DND-41 (cell line): ENCODE measurements at regions not wholly inside any gene's neighbourhood (a gene's known extent, or its start where the extent isn't known, plus 50 kb on each side); places are given as distances from the start of the nearest gene placed in this dataset.

Experiments
- ATAC-seq: fragments of 200-7000 bp; cut with Tn5 transposase; 3 replicates; pipeline ENCODE4 v1.9.1; 2021; ENCODE audit warnings: low read depth; ENCODE audit not compliant: insufficient read depth
- DNase-seq: peaks from one replicate; pipeline ENCODE4 v3.0.0-alpha.2; 2020
- H2AFZ ChIP-seq: 2 replicates; pipeline ENCODE4 v1.6.0; 2012; ENCODE audit warnings: low read depth, low read length
- H3K27ac ChIP-seq: 2 replicates; pipeline ENCODE4 v1.5.1; 2012; ENCODE audit warnings: low read length, inconsistent platforms
- H3K27me3 ChIP-seq: fragments of 200-600 bp; sonication (generic); 2 replicates; pipeline ENCODE4 v1.6.0; 2012; ENCODE audit warnings: low read length, mild to moderate bottlenecking, inconsistent platforms; ENCODE audit not compliant: insufficient read depth, poor library complexity
- H3K36me3 ChIP-seq: 2 replicates; pipeline ENCODE4 v1.5.1; 2012; ENCODE audit warnings: low read length, inconsistent platforms; ENCODE audit not compliant: insufficient read depth
- H3K4me1 ChIP-seq: 2 replicates; pipeline ENCODE4 v1.5.1; 2012; ENCODE audit warnings: mild to moderate bottlenecking, low read length; ENCODE audit not compliant: insufficient read depth
- H3K4me2 ChIP-seq: 2 replicates; pipeline ENCODE4 v1.6.0; 2012; ENCODE audit warnings: mild to moderate bottlenecking, moderate library complexity, low read length, inconsistent platforms; ENCODE audit not compliant: insufficient read depth
- H3K4me3 ChIP-seq, 2 experiments: fragments of 200-600 bp in 1 of 2; shearing (Covaris generic) in 1 of 2; 2 replicates each; pipeline ENCODE4 v1.5.1; 2012 to 2016; ENCODE audit warnings: inconsistent platforms in 2 of 2, low read length in 2 of 2, mild to moderate bottlenecking in 2 of 2, low read depth in 1 of 2, moderate library complexity in 1 of 2
- H3K79me2 ChIP-seq: 2 replicates; pipeline ENCODE4 v1.6.0; 2012; ENCODE audit warnings: low read length, inconsistent platforms; ENCODE audit not compliant: insufficient read depth
- H3K9ac ChIP-seq: 2 replicates; pipeline ENCODE4 v1.6.0; 2012; ENCODE audit warnings: low read depth, mild to moderate bottlenecking, inconsistent platforms, low read length, moderate library complexity
- H3K9me3 ChIP-seq: 2 replicates; pipeline ENCODE4 v1.5.1; 2012; ENCODE audit warnings: low read length, moderate library complexity, mild to moderate bottlenecking, inconsistent platforms; ENCODE audit not compliant: insufficient read depth, severe bottlenecking
- H4K20me1 ChIP-seq: 2 replicates; pipeline ENCODE4 v1.6.0; 2012; ENCODE audit warnings: low read length; ENCODE audit not compliant: insufficient read depth
- CTCF ChIP-seq: IDR thresholded peaks from 2 replicates; pipeline ENCODE4 v1.5.1; 2012; ENCODE audit warnings: borderline replicate concordance, low read length, moderate library complexity, mild to moderate bottlenecking; ENCODE audit not compliant: poor library complexity, severe bottlenecking; ENCODE audit errors: extremely low read depth
- EZH2 ChIP-seq: IDR thresholded peaks from 3 replicates; pipeline ENCODE4 v1.6.1; 2012; ENCODE audit warnings: borderline replicate concordance, low read depth, mild to moderate bottlenecking, moderate library complexity, low read length, inconsistent platforms; ENCODE audit not compliant: severe bottlenecking

DNA sequence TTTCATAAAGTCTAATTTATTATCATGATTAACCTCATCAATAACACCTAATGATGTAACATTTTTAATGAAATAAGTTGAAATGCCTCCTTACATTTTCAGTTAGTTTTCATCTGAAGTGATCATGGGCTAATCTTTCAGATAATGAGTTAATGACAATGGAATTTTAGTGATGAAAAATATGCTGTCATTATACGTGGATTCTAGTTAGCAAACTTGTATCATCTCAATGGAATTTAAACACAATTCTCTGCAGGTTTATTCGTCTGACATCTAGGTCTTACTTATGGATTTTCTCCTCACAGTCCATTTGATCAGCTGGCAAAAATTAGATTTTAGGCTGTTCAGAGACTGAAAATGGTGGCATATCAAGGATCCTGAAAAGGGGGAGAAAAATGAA lies 885.0 kb downstream of the SLC4A3 start:
- Histone ChIP-seq H3K27me3 (no peaks in the 10 kb centered on the region), H3K27ac (no peak overlapping the region), H4K20me1 (no peaks in the 10 kb centered on the region), H2AFZ (no peak overlapping the region), H3K4me3 (no peak overlapping the region), H3K79me2 (no peaks in the 10 kb centered on the region), H3K4me1 (no peaks in the 10 kb centered on the region), H3K9ac (no peak overlapping the region), H3K4me2 (no peak overlapping the region), H3K36me3 (no peaks in the 10 kb centered on the region), H3K9me3 (no peaks in the 10 kb centered on the region)
- TF ChIP-seq CTCF (no peak), EZH2 (no peak)
- ATAC-seq (no peak), DNase-seq (no peak)

DNA sequence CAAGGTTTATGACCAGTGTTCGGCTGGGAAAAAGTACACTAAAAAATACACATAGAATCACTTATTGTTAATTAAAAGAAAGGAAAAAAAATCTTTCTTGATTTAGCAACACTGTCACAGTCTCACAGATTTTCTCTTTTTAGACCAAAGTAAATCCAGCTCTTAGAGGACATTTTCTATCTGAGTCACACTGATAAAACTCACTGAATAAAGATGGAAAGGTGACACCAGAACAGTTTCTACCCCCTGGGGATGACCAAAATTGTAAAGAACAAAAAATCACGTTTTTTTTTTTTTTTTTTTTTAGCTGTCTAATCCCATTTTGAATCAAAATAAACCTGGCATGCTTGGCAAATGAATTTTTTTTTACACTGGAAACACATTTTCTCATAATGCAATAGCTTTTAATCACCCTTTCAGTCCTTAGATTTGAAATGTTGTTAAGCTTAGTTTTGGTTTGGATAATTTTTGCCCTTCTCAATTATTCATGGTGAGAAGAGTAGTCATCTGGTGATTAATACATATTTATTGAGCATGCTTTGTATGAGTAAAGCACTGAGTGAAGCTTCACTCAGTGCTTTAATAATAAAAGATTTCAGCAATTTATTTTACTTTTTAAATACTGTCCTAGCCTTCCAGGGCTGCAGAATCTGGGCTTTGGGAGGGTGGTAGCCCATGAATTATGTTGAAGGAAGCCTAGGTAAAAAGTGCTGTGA lies 886.3 kb downstream of the SLC4A3 start:
- H3K27me3 ChIP-seq: no peaks in the 10 kb centered on the region
- no peak overlapping the region for H3K4me3 ChIP-seq
- H3K79me2 ChIP-seq: no peaks in the 10 kb centered on the region
- H2AFZ ChIP-seq: no peak overlapping the region
- no peak overlapping the region for H3K27ac ChIP-seq
- H3K9me3 ChIP-seq: no peaks in the 10 kb centered on the region
- TF ChIP-seq CTCF (no peak), EZH2 (no peak)
- no peak for ATAC-seq
- no peak overlapping the region for H3K9ac ChIP-seq
- no peak overlapping the region for H3K4me2 ChIP-seq
- no peaks in the 10 kb centered on the region for H4K20me1 ChIP-seq
- no peaks in the 10 kb centered on the region for H3K36me3 ChIP-seq
- DNase-seq: no peak
- no peaks in the 10 kb centered on the region for H3K4me1 ChIP-seq

- H3K9me3 ChIP-seq: no peaks in the 10 kb centered on the region
- TF ChIP-seq EZH2: no peak
- TF ChIP-seq CTCF: no peak
- H4K20me1 ChIP-seq: no peaks in the 10 kb centered on the region
- H3K4me3 ChIP-seq: no peak overlapping the region
- H3K27me3 ChIP-seq: no peaks in the 10 kb centered on the region
- no peaks in the 10 kb centered on the region for H3K36me3 ChIP-seq
- H3K27ac ChIP-seq: no peak overlapping the region
- DNase-seq (no peak), ATAC-seq (no peak)
- no peaks in the 10 kb centered on the region for H3K79me2 ChIP-seq
- no peak overlapping the region for H3K9ac ChIP-seq
- H2AFZ ChIP-seq: no peak overlapping the region
- H3K4me2 ChIP-seq: no peak overlapping the region
- H3K4me1 ChIP-seq: no peaks in the 10 kb centered on the region
Observed at GRCh38 chr2:220521551-220521950, 894.1 kb downstream of the SLC4A3 start.
